OCI-LY7 (cell line): ENCODE measurements at regions not wholly inside any gene's neighbourhood (a gene's known extent, or its start where the extent isn't known, plus 50 kb on each side); places are given as distances from the start of the nearest gene placed in this dataset.
"Not testable (repeated sequence)": the region's sequence is repeated elsewhere in the genome, so short reads cannot be mapped to it uniquely, and the experiment has no call there.

ENCODE experiments used
- BruUV-seq: library from RNA; stranded (reverse); fragments of 400-500 nt; replicated peaks from 2 replicates; lab custom pipeline; 2021; lab: Mats Ljungman, UMichigan
- CTCF ChIA-PET: fragments of 300-600 bp; sonication (Branson Sonifier 250); formaldehyde crosslinking; loops from one replicate; lab custom pipeline; 2022; ENCODE audit warnings: antibody characterized with exemption; ENCODE audit not compliant: unreplicated experiment; lab: Charles Lee
- POLR2A ChIA-PET: fragments of 300-600 bp; sonication (Branson Sonifier 250); formaldehyde crosslinking; loops from one replicate; lab custom pipeline; 2022; ENCODE audit warnings: antibody characterized with exemption; lab: Charles Lee
- DNase-seq: peaks from one replicate; pipeline ENCODE4 v3.0.0-alpha.2; 2015; ENCODE audit warnings: low spot score
- H2AFZ ChIP-seq: fragments of 200-600 bp; sonication (generic), shearing (Covaris generic); 2 replicates; pipeline ENCODE4 v1.6.1; 2014; ENCODE audit warnings: mild to moderate bottlenecking, antibody characterized with exemption, low read length, moderate library complexity
- H3K27ac ChIP-seq: fragments of 200-600 bp; sonication (generic); 2 replicates; pipeline ENCODE4 v1.5.1; 2014; ENCODE audit warnings: mixed run types, low read depth, mild to moderate bottlenecking, moderate library complexity, low read length, inconsistent platforms; ENCODE audit not compliant: poor library complexity, severe bottlenecking
- H3K36me3 ChIP-seq: fragments of 200-600 bp; sonication (generic); 2 replicates; pipeline ENCODE4 v1.6.1; 2014; ENCODE audit warnings: mild to moderate bottlenecking, antibody characterized with exemption, low read length, moderate library complexity, mixed read lengths; ENCODE audit not compliant: insufficient read depth
- H3K4me1 ChIP-seq: fragments of 200-600 bp; sonication (generic); 2 replicates; pipeline ENCODE4 v1.5.1; 2014; ENCODE audit warnings: mild to moderate bottlenecking, low read length; ENCODE audit not compliant: insufficient read depth, poor library complexity, severe bottlenecking
- H3K4me2 ChIP-seq: fragments of 200-600 bp; sonication (generic); 2 replicates; pipeline ENCODE4 v1.6.1; 2014; ENCODE audit warnings: mild to moderate bottlenecking, low read length
- H3K4me3 ChIP-seq: fragments of 200-600 bp; sonication (generic); 2 replicates; pipeline ENCODE4 v1.5.1; 2014; ENCODE audit warnings: mild to moderate bottlenecking, low read depth, low read length; ENCODE audit not compliant: poor library complexity, severe bottlenecking
- H3K79me2 ChIP-seq: fragments of 200-600 bp; sonication (generic); 2 replicates; pipeline ENCODE4 v1.6.1; 2016; ENCODE audit warnings: low read depth, mild to moderate bottlenecking, low read length, moderate library complexity, mixed read lengths; ENCODE audit not compliant: insufficient read depth
- H3K9me2 ChIP-seq: fragments of 200-600 bp; sonication (generic); 2 replicates; pipeline ENCODE4 v1.6.1; 2016; ENCODE audit warnings: mild to moderate bottlenecking, low read length, mixed read lengths; ENCODE audit not compliant: insufficient read depth
- H3K9me3 ChIP-seq: fragments of 200-600 bp; sonication (generic); 2 replicates; pipeline ENCODE4 v1.6.1; 2014; ENCODE audit warnings: mild to moderate bottlenecking, mixed run types, low read length, mixed read lengths
- H4K20me1 ChIP-seq: fragments of 200-600 bp; sonication (generic); 2 replicates; pipeline ENCODE4 v1.6.1; 2014; ENCODE audit warnings: mild to moderate bottlenecking, antibody characterized with exemption, low read length, moderate library complexity, mixed read lengths; ENCODE audit not compliant: insufficient read depth
- CTCF ChIP-seq: fragments of 200-600 bp; sonication (generic); conservative IDR thresholded peaks from 2 replicates; pipeline ENCODE4 v1.5.1; 2014; ENCODE audit warnings: mild to moderate bottlenecking, antibody characterized with exemption, low read length, moderate library complexity, mixed read lengths
- EZH2phosphoT487 ChIP-seq: fragments of 200-600 bp; sonication (generic); IDR thresholded peaks from 2 replicates; pipeline ENCODE4 v1.6.1; 2018; ENCODE audit warnings: low read depth, borderline replicate concordance, mild to moderate bottlenecking, mixed run types, antibody characterized with exemption, low read length, moderate library complexity, mixed read lengths
- intact Hi-C: fragments of 100-400 bp; cut with micrococcal nuclease; formaldehyde crosslinking; loops from one replicate; pipeline ENCODE4 v1.10.0; 2022; ENCODE audit not compliant: unreplicated experiment

- Histone ChIP-seq H3K4me1 (no peaks in the 10 kb centered on the region), H2AFZ (no peak overlapping the region), H3K4me2 (no peak overlapping the region), H3K4me3 (no peak overlapping the region), H3K9me3 (no peaks in the 10 kb centered on the region), H3K79me2 (no peaks in the 10 kb centered on the region), H3K36me3 (no peaks in the 10 kb centered on the region), H3K27ac (no peak overlapping the region), H3K9me2 (no peaks in the 10 kb centered on the region), H4K20me1 (no peaks in the 10 kb centered on the region)
- POLR2A ChIA-PET = no interaction called here
- no TSS peak for BruUV-seq
- no peak for DNase-seq
- no peak for TF ChIP-seq CTCF
- TF ChIP-seq EZH2phosphoT487 = no peak
- CTCF ChIA-PET = no interaction called here
- intact Hi-C loops = no loop called here
Measured at GRCh38 chr2:19617257-19617848, 258.9 kb upstream of the OSR1 start.

GRCh38 chr2:19615402-19615801, 257.0 kb upstream of the OSR1 start:
- H3K9me3 ChIP-seq, H3K27ac ChIP-seq, DNase-seq, BruUV-seq, H3K36me3 ChIP-seq, H3K4me1 ChIP-seq, H3K4me2 ChIP-seq, CTCF ChIA-PET, H3K4me3 ChIP-seq, intact Hi-C loops, H3K9me2 ChIP-seq, H2AFZ ChIP-seq, H3K79me2 ChIP-seq, POLR2A ChIA-PET, H4K20me1 ChIP-seq: not testable (repeated sequence)

GRCh38 chr2:19614066-19614465, 255.6 kb upstream of the OSR1 start:
- no peaks in the 10 kb centered on the region for H3K9me3 ChIP-seq
- no peak overlapping the region for H3K27ac ChIP-seq
- BruUV-seq = no TSS peak
- no peak overlapping the region for H2AFZ ChIP-seq
- no peaks in the 10 kb centered on the region for H3K9me2 ChIP-seq
- intact Hi-C loops = no loop called here
- no peak overlapping the region for H3K4me2 ChIP-seq
- H3K36me3 ChIP-seq = no peaks in the 10 kb centered on the region
- H3K4me1 ChIP-seq = no peaks in the 10 kb centered on the region
- DNase-seq = no peak
- CTCF ChIA-PET = no interaction called here
- no peak overlapping the region for H3K4me3 ChIP-seq
- TF ChIP-seq EZH2phosphoT487 (no peak), CTCF (no peak)
- POLR2A ChIA-PET = no interaction called here
- H3K79me2 ChIP-seq = no peaks in the 10 kb centered on the region
- no peaks in the 10 kb centered on the region for H4K20me1 ChIP-seq
